HG03575 (cell line): ENCODE measurements at regions not wholly inside any gene's neighbourhood (a gene's known extent, or its start where the extent isn't known, plus 50 kb on each side); places are given as distances from the start of the nearest gene placed in this dataset.
A peak's percentile ranks its signal among the peaks of the same experiment; 100 is the strongest.
"Not testable (repeated sequence)": the region's sequence is repeated elsewhere in the genome, so short reads cannot be mapped to it uniquely, and the experiment has no call there.

Experiments
- ATAC-seq: cut with Tn5 transposase; IDR thresholded peaks from one replicate; pipeline ENCODE4 v1.9.1; 2021; ENCODE audit not compliant: unreplicated experiment, insufficient number of reproducible peaks, low FRiP score; ENCODE audit errors: extremely low read depth

DNA sequence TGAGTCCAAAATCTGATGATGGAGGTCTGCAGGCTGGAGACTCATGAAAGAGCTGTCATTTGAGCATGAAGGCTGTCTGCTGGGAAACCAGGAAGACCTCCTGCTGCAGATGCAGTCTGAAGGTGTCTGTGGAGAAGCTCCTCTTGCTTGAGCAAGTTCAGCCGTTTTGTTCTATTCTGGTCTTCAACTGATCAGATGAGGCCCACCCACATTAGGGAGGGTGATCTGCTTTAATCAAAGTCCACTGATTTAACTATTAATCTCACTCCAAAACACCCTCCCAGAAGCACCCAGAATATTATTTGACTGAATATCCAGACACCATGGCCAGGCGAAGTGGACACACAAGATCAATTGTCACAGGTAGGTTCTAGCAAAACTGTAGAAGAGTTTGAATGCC, 116.5 kb downstream of the GATA3 start:
- no peak for ATAC-seq

DNA sequence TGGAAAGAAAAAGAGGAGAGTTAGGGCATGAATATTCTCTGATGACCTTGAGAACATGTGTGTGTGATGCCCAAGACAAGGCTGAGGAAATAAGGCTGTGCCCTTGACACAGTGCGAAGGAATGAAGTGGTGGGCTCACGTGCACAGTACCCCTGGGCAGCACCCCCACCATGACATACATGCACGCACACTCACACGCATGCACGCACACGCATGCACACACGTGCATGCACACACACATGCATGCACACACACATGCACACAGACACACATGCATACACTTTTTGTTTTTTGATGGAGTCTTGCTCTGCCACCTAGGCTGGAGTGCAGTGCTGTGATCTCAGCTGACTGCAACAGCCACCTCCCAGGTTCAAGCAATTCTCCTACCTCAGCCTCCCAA, 118.1 kb downstream of the GATA3 start:
- ATAC-seq, result no peak

DNA sequence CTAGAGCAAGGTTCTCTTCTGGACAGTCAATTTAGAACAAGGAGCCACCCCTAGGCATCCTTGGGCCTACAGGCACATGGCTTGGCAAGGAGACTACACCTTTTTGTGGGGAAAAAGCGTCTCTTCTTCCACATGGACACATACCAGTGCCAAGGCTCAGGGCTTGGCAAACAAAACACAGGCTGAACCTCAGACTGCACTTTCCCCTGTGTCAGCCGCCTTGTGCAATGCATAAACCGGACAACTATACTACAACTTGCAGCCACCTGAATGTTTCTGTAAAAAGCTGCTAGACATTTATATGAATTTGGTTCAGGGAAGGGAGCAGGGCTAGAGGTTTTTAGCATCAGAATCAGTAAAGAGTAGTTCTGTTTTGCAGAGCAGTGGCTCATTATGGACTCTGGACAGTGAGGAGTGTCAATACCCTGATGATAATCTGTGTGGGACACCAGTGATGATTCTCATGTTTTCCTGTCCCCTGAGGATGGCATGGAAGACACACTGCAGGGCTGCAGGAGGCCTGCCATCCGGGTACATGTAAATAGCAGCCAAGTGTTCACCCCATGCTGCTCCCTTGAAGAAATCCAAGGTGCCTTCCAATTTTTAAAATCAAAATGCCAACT, 118.9 kb downstream of the GATA3 start:
- no peak for ATAC-seq

DNA sequence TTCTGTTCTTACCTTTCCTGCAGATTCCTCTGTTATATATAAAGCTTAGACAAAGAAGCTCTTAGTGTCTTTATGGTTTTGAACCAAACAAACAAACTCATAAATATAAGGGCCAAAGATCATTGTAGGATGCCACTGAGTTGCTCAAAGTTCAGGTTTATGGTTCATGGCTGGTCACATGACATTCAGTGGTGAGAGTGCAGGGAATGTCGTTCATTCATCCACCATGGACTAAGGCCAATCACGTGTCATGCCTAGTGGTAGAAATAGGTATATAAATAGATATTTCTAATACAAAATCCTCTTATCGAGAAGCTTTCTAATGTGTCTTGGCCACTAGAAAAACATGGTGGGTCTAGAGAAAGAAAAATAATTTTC, 119.4 kb downstream of the GATA3 start:
- no peak for ATAC-seq

DNA sequence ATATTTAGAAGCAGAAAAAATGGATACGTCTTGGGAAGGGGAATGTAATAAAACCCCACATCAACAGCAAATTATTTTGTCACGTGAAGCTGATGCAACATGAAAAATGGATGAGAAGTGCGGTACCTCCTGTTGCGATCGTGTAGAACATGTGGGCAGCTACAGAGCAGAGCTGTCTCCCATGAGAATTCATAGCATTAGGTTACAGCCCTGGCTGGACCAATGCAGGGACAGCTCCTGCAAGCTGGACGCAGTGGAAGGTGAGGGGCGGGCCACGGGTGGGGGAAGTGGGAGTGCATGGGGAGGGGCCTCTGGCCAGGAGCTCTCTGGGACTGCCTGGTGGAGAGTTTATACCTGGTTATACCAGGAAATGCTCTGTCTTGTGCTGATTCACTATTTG, 120.3 kb downstream of the GATA3 start:
- ATAC-seq, result no peak

DNA sequence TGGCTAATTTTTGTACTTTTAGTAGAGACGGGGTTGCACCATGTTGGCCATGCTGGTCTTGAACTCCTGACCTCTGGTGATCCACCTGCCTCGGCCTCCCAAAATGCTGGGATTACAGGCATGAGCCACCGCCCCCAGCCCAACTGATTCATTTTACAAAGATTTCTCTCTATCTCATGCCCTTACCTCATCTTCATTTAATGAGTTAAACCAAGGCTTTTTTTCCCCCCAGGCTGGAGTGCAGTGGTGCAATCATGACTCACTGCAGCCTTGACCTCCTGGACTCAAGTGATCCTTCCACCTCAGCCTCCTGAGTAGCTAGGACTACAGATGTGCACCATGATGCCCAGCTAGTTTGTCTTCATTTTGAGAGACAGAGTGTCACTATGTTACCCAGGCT, 123.0 kb downstream of the GATA3 start:
- not testable (repeated sequence) for ATAC-seq

DNA sequence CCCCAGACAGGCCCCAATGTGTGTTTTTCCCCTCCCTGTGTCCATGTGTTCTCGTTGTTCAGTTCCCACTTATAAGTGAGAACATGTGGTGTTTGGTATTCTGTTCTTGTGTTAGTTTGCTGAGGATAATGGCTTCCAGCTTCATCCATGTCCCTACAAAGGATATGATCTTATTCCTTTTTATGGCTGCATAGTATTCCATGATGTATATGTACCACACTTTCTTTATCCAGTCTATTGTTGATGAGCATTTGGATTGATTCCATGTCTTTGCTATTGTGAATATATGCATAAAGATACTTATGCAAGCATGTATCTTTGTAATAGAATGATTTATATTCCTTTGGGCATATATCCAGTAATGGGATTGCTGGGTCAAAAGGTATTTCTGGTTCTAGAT, 125.3 kb downstream of the GATA3 start:
- not testable (repeated sequence) for ATAC-seq

DNA sequence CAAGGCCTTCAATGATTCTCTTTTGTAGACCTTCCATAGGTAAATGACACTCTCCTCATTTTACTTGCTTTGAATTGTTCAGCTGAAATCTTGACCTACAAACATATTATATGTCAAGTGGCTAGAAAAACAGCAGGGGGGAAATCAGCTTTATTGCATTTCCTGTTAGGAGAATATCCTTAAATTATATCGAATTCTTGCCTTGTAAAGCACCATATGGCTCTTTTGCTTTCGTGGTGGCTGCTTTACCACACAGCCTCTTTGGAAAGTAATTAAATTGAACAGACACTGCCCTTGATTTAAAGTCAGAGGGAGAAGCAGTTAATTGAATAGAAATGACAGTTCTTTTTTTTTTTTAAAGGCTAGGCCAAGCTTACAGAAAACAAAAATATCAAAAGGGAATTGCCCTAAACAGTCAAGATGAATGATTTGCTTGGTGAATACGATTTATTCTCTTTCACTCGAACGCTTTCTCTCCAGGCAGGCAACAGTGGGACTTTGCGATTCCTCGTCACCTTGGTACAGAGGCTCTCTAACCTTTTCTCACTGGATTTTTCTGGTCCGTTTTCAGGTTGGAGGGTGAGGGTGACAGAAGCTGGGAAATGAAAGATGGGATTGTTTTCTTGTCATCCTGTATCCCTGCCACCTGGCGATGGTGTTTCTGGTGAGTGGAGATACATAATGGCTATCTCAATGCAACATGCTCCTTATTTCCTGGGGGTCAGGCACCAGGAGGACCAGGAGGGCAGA, 126.0 kb downstream of the GATA3 start:
- no peak for ATAC-seq

DNA sequence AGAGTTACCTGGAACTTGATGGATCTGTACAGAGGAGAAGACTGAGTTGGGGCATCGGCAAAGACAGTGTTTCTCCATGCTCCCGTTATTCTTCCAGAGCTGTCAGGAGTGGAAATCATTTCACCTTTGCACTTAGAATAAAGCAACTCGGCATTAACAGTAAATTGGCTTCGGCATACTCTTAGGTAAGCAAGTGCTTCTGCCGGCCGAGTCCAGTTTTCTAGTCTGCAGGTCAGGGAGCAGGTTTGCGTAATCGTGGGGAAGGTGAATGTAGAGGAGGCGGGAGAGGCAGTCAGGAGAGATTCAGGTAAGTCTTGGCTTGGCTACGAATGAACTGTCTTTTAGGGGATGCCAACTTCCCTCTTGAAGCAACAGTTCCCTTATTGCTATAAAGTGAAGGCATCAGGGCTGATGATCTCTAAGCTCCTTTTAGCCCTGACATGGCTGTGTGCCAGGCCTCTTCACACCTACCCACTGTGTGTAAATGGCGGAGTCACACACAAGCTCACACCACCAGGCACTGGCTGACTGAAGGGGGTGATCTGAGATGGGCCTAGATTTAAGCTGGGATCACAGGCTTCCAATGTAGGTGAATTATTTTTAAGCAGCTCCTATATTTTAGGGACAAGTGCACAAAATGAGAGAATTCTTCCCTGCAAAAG, 127.1 kb downstream of the GATA3 start:
- no peak for ATAC-seq

DNA sequence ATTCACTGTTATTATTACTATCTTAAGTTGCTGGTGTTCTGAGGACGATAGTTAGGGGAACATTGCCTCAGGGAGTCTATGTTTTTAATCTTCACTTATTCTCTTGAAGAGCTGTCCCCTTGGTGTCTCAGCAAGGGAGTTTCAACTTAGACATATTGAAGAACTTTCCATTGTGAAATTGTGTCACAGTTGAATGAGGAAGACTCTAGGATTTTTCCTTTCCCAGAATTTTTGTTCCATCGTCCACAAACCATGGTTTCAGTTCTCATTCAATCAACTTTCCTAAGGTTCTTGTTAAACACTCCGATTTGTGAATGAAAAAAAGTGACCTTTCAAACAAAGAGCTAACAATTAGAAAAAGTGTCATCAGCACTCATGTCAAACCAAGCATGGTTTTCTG, 128.3 kb downstream of the GATA3 start:
- no peak for ATAC-seq

DNA sequence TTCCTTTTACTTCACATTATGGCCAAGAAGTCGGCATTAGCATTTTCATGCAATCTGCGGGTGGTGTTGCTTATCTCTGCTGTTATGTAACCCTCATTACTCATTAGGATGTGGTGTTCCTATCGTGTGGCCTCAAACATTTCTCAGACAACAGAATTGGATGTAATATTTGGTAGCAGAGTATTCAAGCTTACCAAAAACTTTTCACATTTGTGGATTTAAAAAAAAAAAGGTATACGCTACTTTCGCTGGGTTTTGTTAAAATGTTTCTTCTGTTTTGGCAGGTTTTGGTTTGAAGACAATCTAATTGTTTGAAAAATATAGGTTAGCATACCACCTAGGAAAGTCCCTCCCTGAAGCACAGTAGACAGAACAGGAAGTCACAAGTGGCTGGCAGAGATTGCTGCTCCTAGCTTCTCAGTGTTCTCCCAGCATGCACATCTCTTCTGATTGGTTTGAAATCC, 128.8 kb downstream of the GATA3 start:
- peak; percentile 68 for ATAC-seq

DNA sequence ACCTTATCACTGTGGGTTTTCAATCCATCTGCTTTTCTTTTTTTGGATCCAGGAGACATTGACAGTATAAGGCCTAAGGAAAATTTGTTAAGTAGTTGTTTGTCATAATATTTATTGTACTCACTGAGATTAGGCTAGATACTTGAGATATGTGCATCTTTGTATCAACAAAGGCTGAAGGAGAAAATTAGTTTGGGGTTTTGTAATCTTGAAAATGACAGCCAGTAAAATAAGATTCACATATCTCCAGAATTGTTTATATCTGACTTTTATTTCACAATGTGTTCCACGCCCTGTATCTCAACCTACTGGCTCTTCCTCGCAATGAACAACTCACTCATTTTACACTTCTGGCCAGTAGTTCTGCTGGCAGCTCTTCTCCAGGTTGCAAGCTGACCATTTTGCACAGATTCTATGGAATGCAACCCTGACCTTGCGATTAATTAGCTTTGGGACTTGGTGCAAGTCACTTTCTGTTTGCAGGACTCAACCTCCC, 132.7 kb downstream of the GATA3 start:
- no peak for ATAC-seq

DNA sequence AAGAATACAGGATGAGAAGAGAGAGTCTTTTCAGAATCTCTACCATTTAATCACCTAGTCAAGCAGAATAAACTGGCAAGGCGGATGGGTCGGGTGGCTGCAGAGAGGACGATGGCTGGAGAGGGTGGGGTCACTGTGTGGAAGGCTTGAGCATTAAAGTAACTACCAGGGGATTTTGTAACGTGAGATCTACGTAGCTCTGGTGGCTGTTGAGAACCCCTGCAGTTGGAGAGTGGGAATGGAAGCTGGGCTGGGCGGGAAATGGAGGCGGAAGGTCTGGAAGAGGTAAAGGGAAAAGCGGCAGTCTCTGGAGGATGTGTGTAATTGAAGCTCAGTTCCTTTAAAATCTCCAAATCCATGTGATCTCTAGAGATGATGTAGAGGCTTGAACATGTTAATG, 135.0 kb downstream of the GATA3 start:
- ATAC-seq, result no peak

DNA sequence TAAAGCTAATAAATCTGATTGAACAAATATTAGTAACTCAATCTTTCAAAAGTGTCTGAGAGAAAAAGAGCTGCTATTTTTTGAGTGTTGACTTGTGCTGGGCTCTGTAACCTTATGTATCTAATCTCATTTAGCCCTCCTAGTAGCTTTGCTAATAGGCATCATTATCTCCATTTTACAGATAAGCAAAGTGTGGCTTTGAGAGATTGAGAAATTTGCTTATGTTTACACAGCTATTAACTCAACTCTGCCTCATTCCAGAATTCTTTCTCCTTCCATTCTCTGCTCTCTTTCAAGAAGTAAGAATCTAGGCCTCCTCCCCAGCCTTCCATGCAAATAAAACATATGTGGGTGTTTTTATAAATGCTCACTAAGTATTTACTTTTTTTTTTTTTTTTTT, 137.8 kb downstream of the GATA3 start:
- no peak for ATAC-seq

DNA sequence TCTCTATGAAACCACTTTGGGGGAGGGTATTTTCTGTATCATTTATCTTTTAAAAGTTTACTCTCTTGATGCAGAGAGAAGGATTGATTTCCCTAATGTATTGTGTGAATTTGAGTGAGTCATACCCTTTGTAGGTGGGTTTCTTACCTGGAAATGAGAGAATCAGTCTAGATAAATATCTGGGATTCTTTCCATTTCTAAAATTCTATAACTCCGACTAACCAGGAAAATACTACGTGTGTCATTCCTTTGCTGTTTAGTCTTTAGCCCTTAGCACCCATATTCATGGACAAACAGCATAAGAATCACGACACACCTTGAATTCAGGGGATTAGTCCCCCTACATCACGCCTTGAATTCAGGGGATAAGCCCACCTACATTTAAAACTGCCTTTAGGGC, 139.1 kb downstream of the GATA3 start:
- ATAC-seq, result no peak

DNA sequence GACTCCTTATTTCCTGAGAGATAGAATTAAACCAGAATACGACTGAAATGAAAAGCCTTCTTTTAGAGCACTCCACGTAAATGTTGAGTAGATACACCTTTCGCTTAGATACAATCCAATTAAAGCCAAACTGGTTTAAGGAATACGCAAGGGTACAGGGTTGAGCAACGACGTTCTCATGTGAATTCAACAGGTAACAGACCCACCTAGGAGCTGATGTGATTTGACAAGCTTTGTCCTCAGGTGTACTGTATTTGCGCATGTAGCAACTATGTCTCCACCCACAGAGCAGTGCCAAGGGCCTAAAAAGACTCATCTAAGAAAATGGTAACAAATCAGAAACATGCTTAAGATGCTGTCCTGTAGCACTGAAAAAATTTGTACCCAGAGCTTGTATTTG, 139.6 kb downstream of the GATA3 start:
- no peak for ATAC-seq

DNA sequence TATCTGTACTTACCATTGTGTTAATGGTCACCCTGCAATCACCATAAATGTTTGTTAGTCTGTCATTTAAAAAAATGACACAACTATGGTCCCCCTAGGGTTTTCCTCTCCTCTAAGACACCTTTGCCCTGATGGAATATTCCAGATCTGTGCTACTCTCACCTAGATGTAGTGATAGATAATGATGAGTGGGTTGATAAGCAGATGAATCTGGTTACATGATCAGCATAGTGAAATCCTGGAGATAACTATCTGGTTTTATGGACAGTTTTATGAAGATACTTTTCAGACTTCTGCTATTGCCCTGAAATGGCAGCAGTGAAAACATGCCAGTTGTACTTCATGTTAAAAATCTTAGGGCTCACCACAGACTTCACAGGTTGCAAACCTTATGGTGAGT, 152.4 kb downstream of the GATA3 start:
- ATAC-seq, result no peak

DNA sequence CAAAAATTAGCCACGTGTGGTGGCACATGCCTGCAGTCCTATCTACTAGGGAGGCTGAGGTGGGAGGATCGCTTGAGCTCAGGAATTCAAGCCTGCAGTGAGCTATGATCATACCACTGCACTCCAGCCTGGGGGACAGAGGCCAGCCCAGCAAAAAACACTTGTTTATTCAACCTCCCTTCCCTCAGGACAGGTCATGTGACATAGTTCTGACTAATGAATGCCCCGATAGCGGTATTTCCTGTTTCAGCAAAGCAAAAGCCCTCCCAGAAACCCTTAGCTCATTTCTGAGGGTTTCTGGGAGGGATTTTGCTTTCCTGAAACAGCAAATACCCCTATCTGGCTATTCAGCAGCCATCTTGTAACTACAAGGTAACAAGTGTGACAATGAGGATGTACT, 157.1 kb downstream of the GATA3 start:
- no peak for ATAC-seq

DNA sequence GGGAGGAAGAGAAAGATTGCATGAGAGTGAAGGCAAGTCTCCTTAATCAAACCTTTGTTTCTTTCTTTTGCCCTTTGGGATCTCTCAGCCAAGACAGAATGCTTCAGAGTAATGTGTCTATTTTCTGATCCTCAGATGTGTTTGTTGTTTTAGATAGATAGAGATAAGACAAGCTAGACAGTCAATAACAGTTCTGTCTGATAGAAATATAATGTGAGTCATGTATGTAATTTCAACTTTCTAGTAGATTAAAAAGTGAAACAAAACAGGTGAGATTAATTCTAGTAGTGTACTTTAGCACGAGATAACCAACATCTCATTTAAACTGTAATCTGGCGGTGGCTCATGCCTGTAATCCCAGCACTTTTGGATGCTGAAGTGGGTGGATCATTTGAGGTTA, 159.2 kb downstream of the GATA3 start:
- ATAC-seq, result no peak

DNA sequence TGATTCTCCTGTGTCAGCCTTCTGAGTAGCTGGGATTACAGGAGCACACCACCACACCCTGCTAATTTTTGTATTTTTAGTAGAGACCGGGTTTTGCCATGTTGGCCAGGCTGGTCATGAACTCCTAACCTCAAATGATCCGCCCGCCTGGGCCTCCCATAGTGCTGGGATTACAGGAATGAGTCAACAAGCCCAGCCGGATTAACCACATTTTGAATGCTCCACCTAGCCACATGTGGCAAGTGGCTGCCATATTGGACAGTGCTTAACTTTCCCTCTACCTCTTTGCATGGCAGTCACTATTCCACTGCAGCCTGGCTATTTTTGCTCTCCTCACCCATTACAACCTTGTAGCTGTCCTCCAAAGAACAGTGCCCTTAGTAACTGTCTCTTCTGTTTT, 160.1 kb downstream of the GATA3 start:
- ATAC-seq, result no peak
